K562 (cell line): ENCODE measurements at regions not wholly inside any gene's neighbourhood (a gene's known extent, or its start where the extent isn't known, plus 50 kb on each side); places are given as distances from the start of the nearest gene placed in this dataset.

Experiments
- ATAC-seq: fragments of 200-7000 bp; cut with Tn5 transposase; 3 replicates; pipeline ENCODE4 v1.9.1; 2020; ENCODE audit warnings: moderate library complexity
- BruUV-seq: library from RNA; stranded (reverse); fragments of 400-500 nt; replicated peaks from 2 replicates; lab custom pipeline; 2021; lab: Mats Ljungman, UMichigan
- CTCF ChIA-PET: fragments of 300-600 bp; formaldehyde crosslinking; extraction: SDS; loops from one replicate; lab custom pipeline; 2021; ENCODE audit warnings: low intra/inter-chr PET ratio; lab: Yijun Ruan, JAX
- POLR2A ChIA-PET: fragments of 300-600, 350-650 bp; sonication (Branson Sonifier 250); formaldehyde crosslinking; extraction: SDS; loops from one replicate; lab custom pipeline; 2021; ENCODE audit warnings: antibody characterized with exemption, inconsistent platforms; lab: Yijun Ruan, JAX
- DNase-seq, 4 experiments: peaks; one replicate each; pipeline versions ENCODE4 v3.0.0 to v3.0.0-alpha.2; 2011 to 2018; ENCODE audit warnings: low spot score in 3 of 4, mixed read lengths in 3 of 4; ENCODE audit errors: extremely low read depth in 1 of 4
- FAIRE-seq: peaks from 2 replicates; lab custom pipeline; 2011; peaks lifted over from hg19 to GRCh38; lab: Jason Lieb, UNC
- H2AFZ ChIP-seq: 2 replicates; pipeline ENCODE4 v1.6.0; 2011; ENCODE audit warnings: low read depth, low read length, control low read depth, inconsistent platforms
- H3K27ac ChIP-seq: fragments of 200-600 bp; 3 replicates; pipeline ENCODE4 v1.8.0; 2011; ENCODE audit warnings: low read depth, mild to moderate bottlenecking, control low read depth, inconsistent platforms, low read length, moderate library complexity, mixed read lengths; ENCODE audit errors: extremely low read depth
- H3K27me3 ChIP-seq, 2 experiments: fragments of 300-600 bp in 1 of 2; 2 replicates in 1 of 2; 3 replicates in 1 of 2; pipeline versions ENCODE4 v1.6.0 to v1.8.0; 2011; ENCODE audit warnings: inconsistent platforms in 2 of 2, low read length in 2 of 2, mild to moderate bottlenecking in 1 of 2, mixed read lengths in 1 of 2, moderate library complexity in 1 of 2; ENCODE audit not compliant: control insufficient read depth in 2 of 2, insufficient read depth in 2 of 2
- H3K36me3 ChIP-seq: fragments of 300-600 bp; 3 replicates; pipeline ENCODE4 v1.8.0; 2011; ENCODE audit warnings: mild to moderate bottlenecking, low read length, inconsistent platforms; ENCODE audit not compliant: control insufficient read depth, insufficient read depth
- H3K4me1 ChIP-seq, 2 experiments: fragments of 200-600 bp in 1 of 2; replicated peaks in 1 of 2; 2 replicates in 1 of 2; 3 replicates in 1 of 2; pipeline versions ENCODE4 v1.5.1 to v1.8.0; 2011; ENCODE audit warnings: inconsistent platforms in 2 of 2, low read length in 2 of 2, mild to moderate bottlenecking in 1 of 2, mixed read lengths in 1 of 2, moderate library complexity in 1 of 2; ENCODE audit not compliant: control insufficient read depth in 2 of 2, insufficient read depth in 2 of 2
- H3K4me2 ChIP-seq: 2 replicates; pipeline ENCODE4 v1.6.1; 2011; ENCODE audit warnings: low read length, control low read depth, inconsistent platforms, mixed read lengths; ENCODE audit not compliant: insufficient read depth
- H3K4me3 ChIP-seq: fragments of 200-600 bp; sonication (generic), shearing (Covaris generic); 2 replicates; pipeline ENCODE4 v1.5.1; 2016; ENCODE audit warnings: control low read depth, inconsistent platforms
- H3K79me2 ChIP-seq: fragments of 200-600 bp; 3 replicates; pipeline ENCODE4 v1.8.0; 2011; ENCODE audit warnings: low read length, inconsistent platforms; ENCODE audit not compliant: control insufficient read depth, insufficient read depth
- H3K9ac ChIP-seq, 2 experiments: 2 replicates each; pipeline versions ENCODE4 v1.6.0 to v1.6.1; 2011; ENCODE audit warnings: low read depth in 2 of 2, low read length in 2 of 2, control low read depth in 1 of 2, inconsistent platforms in 1 of 2, mild to moderate bottlenecking in 1 of 2, mixed read lengths in 1 of 2; ENCODE audit not compliant: insufficient read depth in 1 of 2
- H3K9me1 ChIP-seq: one replicate; pipeline ENCODE4 v1.6.0; 2011; ENCODE audit warnings: inconsistent platforms, mild to moderate bottlenecking, low read length, moderate library complexity; ENCODE audit not compliant: control insufficient read depth, insufficient read depth
- H3K9me3 ChIP-seq: replicated peaks from 2 replicates; pipeline ENCODE4 v1.5.1; 2011; ENCODE audit warnings: low read depth, low read length, inconsistent platforms; ENCODE audit not compliant: control insufficient read depth, insufficient read depth
- H4K20me1 ChIP-seq: replicated peaks from 2 replicates; pipeline ENCODE4 v1.6.1; 2011; ENCODE audit warnings: low read length, inconsistent platforms, mixed read lengths; ENCODE audit not compliant: control insufficient read depth, insufficient read depth
- C11orf30 ChIP-seq: fragments of 450-650 bp; IDR thresholded peaks from 2 replicates; pipeline ENCODE4 v1.6.1; 2016; ENCODE audit warnings: low read depth, mild to moderate bottlenecking
- CC2D1A ChIP-seq: fragments of 450-650 bp; IDR thresholded peaks from 2 replicates; pipeline ENCODE4 v1.6.1; 2017; ENCODE audit warnings: mild to moderate bottlenecking
- FOXA3 ChIP-seq, 2 experiments: fragments of 450-650 bp in 1 of 2; sonication (generic) in 1 of 2; formaldehyde crosslinking; IDR thresholded peaks in 1 of 2; conservative IDR thresholded peaks in 1 of 2; 2 replicates each; pipeline versions ENCODE4 v1.4.0 to v1.8.0; 2020 to 2022; ENCODE audit warnings: mild to moderate bottlenecking in 2 of 2, missing genetic modification reagents in 1 of 2
- HEY1 ChIP-seq: fragments of 250-450 bp; sonication (Bioruptor Pico); IDR thresholded peaks from 2 replicates; pipeline ENCODE4 v1.5.0; 2020; ENCODE audit warnings: mild to moderate bottlenecking, moderate library complexity, borderline replicate concordance
- JUND ChIP-seq, 2 experiments: IDR thresholded peaks; 2 replicates in 1 of 2; 3 replicates in 1 of 2; pipeline ENCODE4 v1.6.1; 2011; ENCODE audit warnings: borderline replicate concordance in 2 of 2, low read depth in 2 of 2, low read length in 2 of 2, improper control_type of control experiment in 1 of 2, missing biosample characterization in 1 of 2, missing genetic modification characterization in 1 of 2, missing genetic modification reagents in 1 of 2
- SMAD3 ChIP-seq: fragments of 450-650 bp; formaldehyde crosslinking; conservative IDR thresholded peaks from 2 replicates; pipeline ENCODE4 v1.4.0; 2020; ENCODE audit warnings: mild to moderate bottlenecking
- TEAD4 ChIP-seq, 2 experiments: sonication (generic) in 1 of 2; formaldehyde crosslinking in 1 of 2; IDR thresholded peaks; 2 replicates each; pipeline versions ENCODE4 v1.6.1 to v1.8.0; 2012 to 2022; ENCODE audit warnings: borderline replicate concordance in 1 of 2, inconsistent platforms in 1 of 2, low read length in 1 of 2, mild to moderate bottlenecking in 1 of 2, missing genetic modification reagents in 1 of 2
- XRCC3 ChIP-seq: fragments of 450-650 bp; IDR thresholded peaks from 2 replicates; pipeline ENCODE4 v1.6.1; 2017; ENCODE audit warnings: mild to moderate bottlenecking, moderate library complexity
- ZNF316 ChIP-seq: fragments of 450-650 bp; IDR thresholded peaks from 2 replicates; pipeline ENCODE4 v1.6.1; 2016
- ZNF79 ChIP-seq: fragments of 250-450 bp; sonication (Bioruptor Pico); IDR thresholded peaks from 2 replicates; pipeline ENCODE4 v1.4.0; 2020; ENCODE audit warnings: low read depth, mild to moderate bottlenecking, moderate library complexity
- WGBS: fragments of 100-300 bp; shearing (Covaris generic); methylation state at CpG from one replicate; pipeline ENCODE4 v1.1.6; 2016; ENCODE audit warnings: low coverage, mixed read lengths; ENCODE audit not compliant: insufficient coverage; ENCODE audit errors: missing lambda C conversion rate; 5-methylcytosine and 5-hydroxymethylcytosine counted together
- in situ Hi-C: fragments of 300-500 bp; cut with MboI; formaldehyde crosslinking; loops from 4 replicates; pipeline ENCODE4 v1.15.0; 2018; ENCODE audit warnings: inconsistent platforms, mixed read lengths
- intact Hi-C: fragments of 100-400 bp; cut with micrococcal nuclease; formaldehyde crosslinking; loops from 2 replicates; pipeline ENCODE4 v1.14.2; 2022
- TF ChIP-seq, protein P1 (sequence below): fragments of 450-650 bp; IDR thresholded peaks from 2 replicates; pipeline ENCODE4 v1.6.1; 2016; ENCODE audit warnings: missing biosample characterization, missing genetic modification characterization
- TF ChIP-seq, protein P2 (sequence below): sonication (generic); formaldehyde crosslinking; IDR thresholded peaks from 2 replicates; pipeline ENCODE4 v1.8.1; 2023; ENCODE audit warnings: mild to moderate bottlenecking, missing genetic modification reagents
- TF ChIP-seq, protein P3 (sequence below): fragments of 450-650 bp; formaldehyde crosslinking; IDR thresholded peaks from 2 replicates; pipeline ENCODE4 v1.4.0; 2020; ENCODE audit warnings: mild to moderate bottlenecking, moderate library complexity

- H3K9ac ChIP-seq = no peak overlapping the region
- no peaks in the 10 kb centered on the region for H3K9me3 ChIP-seq
- TF ChIP-seq XRCC3 = no peak
- no peak for TF ChIP-seq HEY1 (CRISPR knock-in tag)
- TF ChIP-seq CC2D1A = no peak
- TF ChIP-seq, protein P1, sequence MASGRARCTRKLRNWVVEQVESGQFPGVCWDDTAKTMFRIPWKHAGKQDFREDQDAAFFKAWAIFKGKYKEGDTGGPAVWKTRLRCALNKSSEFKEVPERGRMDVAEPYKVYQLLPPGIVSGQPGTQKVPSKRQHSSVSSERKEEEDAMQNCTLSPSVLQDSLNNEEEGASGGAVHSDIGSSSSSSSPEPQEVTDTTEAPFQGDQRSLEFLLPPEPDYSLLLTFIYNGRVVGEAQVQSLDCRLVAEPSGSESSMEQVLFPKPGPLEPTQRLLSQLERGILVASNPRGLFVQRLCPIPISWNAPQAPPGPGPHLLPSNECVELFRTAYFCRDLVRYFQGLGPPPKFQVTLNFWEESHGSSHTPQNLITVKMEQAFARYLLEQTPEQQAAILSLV (tag) = no peak
- TF ChIP-seq ZNF79 (CRISPR knock-in tag) = no peak
- TF ChIP-seq ZNF316 = peak; percentile 64
- no peak for TF ChIP-seq TEAD4 (IDR thresholded peaks at IDR 0.05; ENCODE audit: low read length)
- no peak for TF ChIP-seq TEAD4 (CRISPR knock-in tag; IDR thresholded peaks at IDR 0.05; ENCODE audit: borderline replicate concordance)
- TF ChIP-seq JUND (IDR thresholded peaks at IDR 0.05; ENCODE audit: borderline replicate concordance, low read depth, low read length) = no peak
- TF ChIP-seq JUND (tag; IDR thresholded peaks at IDR 0.05; ENCODE audit: borderline replicate concordance, low read depth, low read length) = no peak
- TF ChIP-seq, protein P2, sequence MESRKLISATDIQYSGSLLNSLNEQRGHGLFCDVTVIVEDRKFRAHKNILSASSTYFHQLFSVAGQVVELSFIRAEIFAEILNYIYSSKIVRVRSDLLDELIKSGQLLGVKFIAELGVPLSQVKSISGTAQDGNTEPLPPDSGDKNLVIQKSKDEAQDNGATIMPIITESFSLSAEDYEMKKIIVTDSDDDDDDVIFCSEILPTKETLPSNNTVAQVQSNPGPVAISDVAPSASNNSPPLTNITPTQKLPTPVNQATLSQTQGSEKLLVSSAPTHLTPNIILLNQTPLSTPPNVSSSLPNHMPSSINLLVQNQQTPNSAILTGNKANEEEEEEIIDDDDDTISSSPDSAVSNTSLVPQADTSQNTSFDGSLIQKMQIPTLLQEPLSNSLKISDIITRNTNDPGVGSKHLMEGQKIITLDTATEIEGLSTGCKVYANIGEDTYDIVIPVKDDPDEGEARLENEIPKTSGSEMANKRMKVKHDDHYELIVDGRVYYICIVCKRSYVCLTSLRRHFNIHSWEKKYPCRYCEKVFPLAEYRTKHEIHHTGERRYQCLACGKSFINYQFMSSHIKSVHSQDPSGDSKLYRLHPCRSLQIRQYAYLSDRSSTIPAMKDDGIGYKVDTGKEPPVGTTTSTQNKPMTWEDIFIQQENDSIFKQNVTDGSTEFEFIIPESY (CRISPR knock-in tag) = no peak
- TF ChIP-seq SMAD3 (CRISPR knock-in tag) = no peak
- TF ChIP-seq, protein P3, sequence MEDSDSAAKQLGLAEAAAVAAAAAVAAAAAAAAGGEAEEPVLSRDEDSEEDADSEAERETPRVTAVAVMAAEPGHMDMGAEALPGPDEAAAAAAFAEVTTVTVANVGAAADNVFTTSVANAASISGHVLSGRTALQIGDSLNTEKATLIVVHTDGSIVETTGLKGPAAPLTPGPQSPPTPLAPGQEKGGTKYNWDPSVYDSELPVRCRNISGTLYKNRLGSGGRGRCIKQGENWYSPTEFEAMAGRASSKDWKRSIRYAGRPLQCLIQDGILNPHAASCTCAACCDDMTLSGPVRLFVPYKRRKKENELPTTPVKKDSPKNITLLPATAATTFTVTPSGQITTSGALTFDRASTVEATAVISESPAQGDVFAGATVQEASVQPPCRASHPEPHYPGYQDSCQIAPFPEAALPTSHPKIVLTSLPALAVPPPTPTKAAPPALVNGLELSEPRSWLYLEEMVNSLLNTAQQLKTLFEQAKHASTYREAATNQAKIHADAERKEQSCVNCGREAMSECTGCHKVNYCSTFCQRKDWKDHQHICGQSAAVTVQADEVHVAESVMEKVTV = no peak
- TF ChIP-seq C11orf30 = 0 out of 2 replicates have a peak, but pooled peaks have one; percentile 23
- no peak for TF ChIP-seq FOXA3 (CRISPR knock-in tag; conservative IDR thresholded peaks at IDR 0.05 in 1 of 2, IDR thresholded peaks at IDR 0.05 in 1 of 2)
- no peak for DNase-seq
- FAIRE-seq = no peak
- WGBS = 1% methylated on average over 3 of the region's 3 CpGs
- H4K20me1 ChIP-seq = no peaks in the 10 kb centered on the region
- BruUV-seq = no TSS peak
- no peak overlapping the region for H3K27ac ChIP-seq
- H3K79me2 ChIP-seq = no peaks in the 10 kb centered on the region
- no peaks in the 10 kb centered on the region for H3K4me1 ChIP-seq
- no peaks in the 10 kb centered on the region for H3K36me3 ChIP-seq
- H3K4me3 ChIP-seq = no peak overlapping the region
- H2AFZ ChIP-seq = no peak overlapping the region
- no peak overlapping the region for H3K4me2 ChIP-seq
- ATAC-seq = no peak
- ChIA-PET CTCF (no interaction called here), POLR2A (no interaction called here)
- intact Hi-C loops (no loop called here), in situ Hi-C loops (no loop called here)
- H3K9me1 ChIP-seq = no peaks in the 10 kb centered on the region
- no peaks in the 10 kb centered on the region for H3K27me3 ChIP-seq
These were observed 248.1 kb downstream of the ANKRD7 start for GRCh38 chr7:118472581-118472980.
